OCI-LY1 (cell line): ENCODE measurements at regions not wholly inside any gene's neighbourhood (a gene's known extent, or its start where the extent isn't known, plus 50 kb on each side); places are given as distances from the start of the nearest gene placed in this dataset.

Experiments used
- H2AFZ ChIP-seq: fragments of 200-600 bp; sonication (generic), shearing (Covaris generic); 2 replicates; pipeline ENCODE4 v1.6.0; 2014; ENCODE audit warnings: antibody characterized with exemption, mild to moderate bottlenecking, low read length
- H3F3A ChIP-seq: fragments of 200-600 bp; sonication (generic), shearing (Covaris generic); 2 replicates; pipeline ENCODE4 v1.6.0; 2014; ENCODE audit warnings: mild to moderate bottlenecking, antibody characterized with exemption, low read length, moderate library complexity; ENCODE audit not compliant: insufficient read depth
- H3K27ac ChIP-seq: fragments of 200-600 bp; sonication (generic); 2 replicates; pipeline ENCODE4 v1.5.1; 2014; ENCODE audit warnings: low read length, mixed run types, mild to moderate bottlenecking, low read depth; ENCODE audit not compliant: poor library complexity, severe bottlenecking
- H3K27me3 ChIP-seq: fragments of 200-600 bp; sonication (generic); 2 replicates; pipeline ENCODE4 v1.6.0; 2014; ENCODE audit warnings: antibody characterized with exemption, mild to moderate bottlenecking, low read length, moderate library complexity; ENCODE audit not compliant: insufficient read depth
- H3K36me3 ChIP-seq: fragments of 200-600 bp; sonication (generic); 2 replicates; pipeline ENCODE4 v1.6.1; 2014; ENCODE audit warnings: mild to moderate bottlenecking, antibody characterized with exemption, low read length, moderate library complexity, mixed read lengths; ENCODE audit not compliant: insufficient read depth
- H3K4me1 ChIP-seq: fragments of 200-600 bp; sonication (generic); 2 replicates; pipeline ENCODE4 v1.5.1; 2014; ENCODE audit warnings: mild to moderate bottlenecking, low read length, moderate library complexity; ENCODE audit not compliant: insufficient read depth, severe bottlenecking
- H3K4me2 ChIP-seq: fragments of 200-600 bp; sonication (generic), shearing (Covaris generic); 2 replicates; pipeline ENCODE4 v1.6.1; 2014; ENCODE audit warnings: low read length
- H3K4me3 ChIP-seq: fragments of 200-600 bp; sonication (generic); 2 replicates; pipeline ENCODE4 v1.5.1; 2014; ENCODE audit warnings: low read length, low read depth, mild to moderate bottlenecking, mixed read lengths; ENCODE audit not compliant: poor library complexity, severe bottlenecking
- H3K79me2 ChIP-seq: fragments of 200-600 bp; shearing (Covaris generic); 2 replicates; pipeline ENCODE4 v1.6.1; 2016; ENCODE audit warnings: mixed run types, low read length, mixed read lengths; ENCODE audit not compliant: insufficient read depth
- H3K9ac ChIP-seq: fragments of 200-600 bp; sonication (generic), shearing (Covaris generic); 2 replicates; pipeline ENCODE4 v1.6.1; 2014; ENCODE audit warnings: mild to moderate bottlenecking, low read length, mixed read lengths
- H3K9me2 ChIP-seq: fragments of 200-600 bp; sonication (generic), shearing (Covaris generic); 2 replicates; pipeline ENCODE4 v1.6.1; 2014; ENCODE audit warnings: low read depth, mild to moderate bottlenecking, low read length, mixed read lengths
- H3K9me3 ChIP-seq: fragments of 200-600 bp; shearing (Covaris generic); 2 replicates; pipeline ENCODE4 v1.6.1; 2014; ENCODE audit warnings: low read length, mixed read lengths
- H4K20me1 ChIP-seq: fragments of 200-600 bp; sonication (generic), shearing (Covaris generic); 2 replicates; pipeline ENCODE4 v1.6.0; 2016; ENCODE audit warnings: mild to moderate bottlenecking, low read length; ENCODE audit not compliant: insufficient read depth
- CTCF ChIP-seq: fragments of 200-600 bp; sonication (generic), shearing (Covaris generic); IDR thresholded peaks from 2 replicates; pipeline ENCODE4 v1.5.1; 2017; ENCODE audit warnings: mild to moderate bottlenecking, antibody characterized with exemption, low read length, moderate library complexity, mixed read lengths
- EZH2 ChIP-seq: fragments of 200-600 bp; sonication (generic), shearing (Covaris generic); IDR thresholded peaks from 2 replicates; pipeline ENCODE4 v1.8.0; 2017; ENCODE audit warnings: borderline replicate concordance, mixed run types, mild to moderate bottlenecking, antibody characterized with exemption, low read length, moderate library complexity, mixed read lengths

DNA sequence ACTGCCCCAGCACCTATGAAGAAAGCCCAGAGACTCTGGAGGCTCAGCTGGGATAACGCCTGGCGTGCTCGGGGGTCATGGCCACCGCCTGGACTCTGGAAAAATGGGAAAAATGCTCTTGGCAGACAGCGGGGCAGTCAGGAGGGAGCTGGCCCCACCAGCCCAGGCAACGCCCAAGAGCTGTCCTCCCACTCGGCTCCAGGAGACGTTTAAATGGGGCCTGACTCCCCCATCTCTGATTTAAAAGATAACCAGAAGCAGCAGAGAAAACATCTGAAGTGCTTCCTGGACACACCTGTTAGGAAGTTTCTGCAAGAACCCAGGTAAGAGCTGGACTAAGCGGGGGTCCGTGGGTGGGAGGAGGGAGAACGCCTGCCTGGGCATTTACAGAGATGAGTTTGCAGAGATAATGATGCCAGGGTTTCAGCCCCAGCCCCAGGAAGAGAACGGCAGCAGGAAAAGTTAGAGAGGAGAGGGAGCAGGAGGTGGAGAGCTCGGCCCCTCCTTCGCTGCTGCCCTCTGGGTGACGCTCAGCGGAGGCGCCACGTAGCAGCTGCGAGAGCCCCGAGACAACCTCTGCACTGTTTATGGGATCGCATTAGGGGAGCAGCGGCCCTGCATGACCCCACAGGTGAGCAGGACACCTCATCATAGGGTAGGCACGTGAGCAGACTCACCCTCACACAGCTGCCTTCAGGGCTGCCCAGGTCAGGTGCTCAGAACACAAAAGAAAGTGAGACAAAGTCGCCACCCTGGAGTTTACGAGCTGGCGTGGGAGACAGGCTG lies 83.5 kb upstream of the INSIG1 start:
- Histone ChIP-seq H2AFZ (no peak overlapping the region), H3K9me3 (no peaks in the 10 kb centered on the region), H3K9ac (no peak overlapping the region), H3K27ac (no peak overlapping the region), H4K20me1 (no peaks in the 10 kb centered on the region), H3K9me2 (no peaks in the 10 kb centered on the region), H3K36me3 (no peaks in the 10 kb centered on the region; the same call in 1 of the 2 replicates), H3K79me2 (no peaks in the 10 kb centered on the region), H3F3A (no peaks in the 10 kb centered on the region), H3K4me3 (no peak overlapping the region), H3K27me3 (peaks cover 9% of the 10 kb centered on the region; the same call in 1 of the 2 replicates), H3K4me1 (peaks cover 13% of the 10 kb centered on the region), H3K4me2 (no peak overlapping the region)
- TF ChIP-seq EZH2, result no peak
- no peak for TF ChIP-seq CTCF

DNA sequence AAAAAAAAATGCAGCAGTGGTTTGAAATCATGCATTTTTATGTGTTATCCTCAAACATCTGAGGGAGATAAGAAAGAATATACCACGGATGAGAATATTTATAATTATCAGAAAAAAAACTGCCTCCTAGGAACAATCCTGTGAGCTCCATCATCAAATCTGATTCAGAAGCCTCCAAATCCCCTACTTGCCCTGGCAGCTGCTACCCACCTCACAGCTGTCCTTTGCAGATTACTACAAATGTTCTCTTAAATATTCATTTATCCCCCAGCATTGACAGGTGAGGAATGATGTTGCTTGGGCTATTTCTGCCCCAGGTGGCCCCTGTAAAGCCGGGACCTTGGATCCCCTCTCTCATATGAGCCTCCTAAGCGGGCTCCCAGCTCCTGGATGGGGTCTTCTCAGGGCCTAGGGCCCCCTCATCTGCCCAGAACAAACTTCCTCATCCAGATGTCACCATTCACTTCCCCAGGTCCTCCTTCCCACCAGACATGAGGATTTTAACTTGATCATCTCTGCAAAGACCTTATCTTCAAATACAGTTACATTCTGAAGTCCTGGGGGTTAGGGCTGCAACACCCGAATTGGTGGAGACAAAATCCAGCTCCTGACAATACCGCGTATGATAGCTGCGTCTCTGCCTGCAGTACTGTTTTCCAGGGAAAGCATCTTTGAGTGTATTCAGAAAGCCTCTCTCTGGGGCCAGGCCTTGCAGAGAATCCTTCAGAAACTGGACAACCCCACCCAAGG lies 81.9 kb upstream of the INSIG1 start:
- TF ChIP-seq CTCF (no peak), EZH2 (no peak)

GRCh38 chr7:155216475-155217272 lies 81.0 kb upstream of the INSIG1 start:
- H3K36me3 ChIP-seq, result no peaks in the 10 kb centered on the region; the same call in 1 of the 2 replicates
- no peak overlapping the region for H3K4me3 ChIP-seq
- no peak overlapping the region for H3K4me2 ChIP-seq
- H3K79me2 ChIP-seq, result no peaks in the 10 kb centered on the region
- no peaks in the 10 kb centered on the region for H4K20me1 ChIP-seq
- no peaks in the 10 kb centered on the region for H3K9me3 ChIP-seq
- peaks cover 18% of the 10 kb centered on the region for H3K27me3 ChIP-seq
- TF ChIP-seq EZH2 (no peak), CTCF (no peak)
- no peak overlapping the region for H3K9ac ChIP-seq
- no peak overlapping the region for H2AFZ ChIP-seq
- no peaks in the 10 kb centered on the region for H3K9me2 ChIP-seq
- no peak overlapping the region for H3K27ac ChIP-seq
- H3F3A ChIP-seq, result no peaks in the 10 kb centered on the region
- H3K4me1 ChIP-seq, result no peaks in the 10 kb centered on the region

More for the DNA sequence above, 81.9 kb upstream of the INSIG1 start:
- Histone ChIP-seq H3K4me2 (no peak overlapping the region), H3K4me1 (no peaks in the 10 kb centered on the region), H4K20me1 (no peaks in the 10 kb centered on the region), H3K4me3 (no peak overlapping the region), H3K79me2 (no peaks in the 10 kb centered on the region), H2AFZ (no peak overlapping the region), H3K9ac (no peak overlapping the region), H3F3A (no peaks in the 10 kb centered on the region), H3K27me3 (peaks cover 12% of the 10 kb centered on the region; the same call in 1 of the 2 replicates), H3K36me3 (no peaks in the 10 kb centered on the region; the same call in 1 of the 2 replicates), H3K9me2 (no peaks in the 10 kb centered on the region), H3K9me3 (no peaks in the 10 kb centered on the region), H3K27ac (no peak overlapping the region)
